ENCODE measurements at regions not wholly inside any gene's neighbourhood (a gene's known extent, or its start where the extent isn't known, plus 50 kb on each side); places are given as distances from the start of the nearest gene placed in this dataset.

GRCh38 chr7:124692425-124692824 is 73.2 kb downstream of the GPR37 start:
- no peak for DNase-seq

GRCh38 chr7:124690840-124691239 is 74.8 kb downstream of the GPR37 start:
- no peak for DNase-seq

GRCh38 chr7:124689931-124690330 is 75.7 kb downstream of the GPR37 start:
- no peak for DNase-seq

- no peak for DNase-seq
Observed at GRCh38 chr7:124689523-124689922, 76.1 kb downstream of the GPR37 start.

- DNase-seq = peak; percentile 4
Observed at GRCh38 chr7:124688991-124689390, 76.6 kb downstream of the GPR37 start.

- DNase-seq = no peak
Observed at GRCh38 chr7:124686543-124687171, 78.9 kb downstream of the GPR37 start.

- DNase-seq = no peak
Observed at GRCh38 chr7:124681946-124682345, 83.6 kb downstream of the GPR37 start.

GRCh38 chr7:124680304-124680703 is 85.3 kb downstream of the GPR37 start:
- no peak for DNase-seq

GRCh38 chr7:124679586-124680225 is 85.9 kb downstream of the GPR37 start:
- no peak for DNase-seq

GRCh38 chr7:124679146-124679545 is 86.4 kb downstream of the GPR37 start:
- DNase-seq = no peak

GRCh38 chr7:124674451-124674850 is 91.1 kb downstream of the GPR37 start:
- DNase-seq = no peak

GRCh38 chr7:124672011-124672410 is 93.6 kb downstream of the GPR37 start:
- DNase-seq = no peak

GRCh38 chr7:124667312-124668153 is 98.1 kb downstream of the GPR37 start:
- DNase-seq = no peak

GRCh38 chr7:124662937-124663336 is 102.7 kb downstream of the GPR37 start:
- DNase-seq = no peak

- no peak for DNase-seq
Observed at GRCh38 chr7:124662372-124662771, 103.2 kb downstream of the GPR37 start.

- no peak for DNase-seq
Observed at GRCh38 chr7:124655990-124656389, 109.6 kb downstream of the GPR37 start.

- DNase-seq = no peak
Observed at GRCh38 chr7:124652237-124652636, 113.4 kb downstream of the GPR37 start.

- DNase-seq = no peak
Observed at GRCh38 chr7:124651136-124651535, 114.5 kb downstream of the GPR37 start.

- no peak for DNase-seq
Observed at GRCh38 chr7:124649397-124650014, 116.1 kb downstream of the GPR37 start.

GRCh38 chr7:124647630-124648306 is 117.8 kb downstream of the GPR37 start:
- no peak for DNase-seq

GRCh38 chr7:124645704-124646103 is 119.9 kb downstream of the GPR37 start:
- DNase-seq = no peak

- no peak for DNase-seq
Observed at GRCh38 chr7:124643311-124643811, 122.2 kb downstream of the GPR37 start.

- DNase-seq = no peak
Observed at GRCh38 chr7:124635416-124635815, 130.2 kb downstream of the GPR37 start.

Data from T1000 (cell line).